LNCaP clone FGC (cell line): ENCODE measurements at regions not wholly inside any gene's neighbourhood (a gene's known extent, or its start where the extent isn't known, plus 50 kb on each side); places are given as distances from the start of the nearest gene placed in this dataset.

ENCODE experiments used
- DNase-seq: peaks from one replicate; pipeline ENCODE4 v3.0.0-alpha.2; 2011; ENCODE audit warnings: low read depth
- H3K4me3 ChIP-seq: 2 replicates; pipeline ENCODE4 v1.5.1; 2011; ENCODE audit warnings: mild to moderate bottlenecking, low read depth, low read length, control low read depth
- TF ChIP-seq, protein P1 (sequence below): IDR thresholded peaks from 2 replicates; pipeline ENCODE4 v1.5.1; 2012; ENCODE audit warnings: mild to moderate bottlenecking; ENCODE audit not compliant: control insufficient read depth, insufficient read depth; ENCODE audit errors: extremely low read depth

DNA sequence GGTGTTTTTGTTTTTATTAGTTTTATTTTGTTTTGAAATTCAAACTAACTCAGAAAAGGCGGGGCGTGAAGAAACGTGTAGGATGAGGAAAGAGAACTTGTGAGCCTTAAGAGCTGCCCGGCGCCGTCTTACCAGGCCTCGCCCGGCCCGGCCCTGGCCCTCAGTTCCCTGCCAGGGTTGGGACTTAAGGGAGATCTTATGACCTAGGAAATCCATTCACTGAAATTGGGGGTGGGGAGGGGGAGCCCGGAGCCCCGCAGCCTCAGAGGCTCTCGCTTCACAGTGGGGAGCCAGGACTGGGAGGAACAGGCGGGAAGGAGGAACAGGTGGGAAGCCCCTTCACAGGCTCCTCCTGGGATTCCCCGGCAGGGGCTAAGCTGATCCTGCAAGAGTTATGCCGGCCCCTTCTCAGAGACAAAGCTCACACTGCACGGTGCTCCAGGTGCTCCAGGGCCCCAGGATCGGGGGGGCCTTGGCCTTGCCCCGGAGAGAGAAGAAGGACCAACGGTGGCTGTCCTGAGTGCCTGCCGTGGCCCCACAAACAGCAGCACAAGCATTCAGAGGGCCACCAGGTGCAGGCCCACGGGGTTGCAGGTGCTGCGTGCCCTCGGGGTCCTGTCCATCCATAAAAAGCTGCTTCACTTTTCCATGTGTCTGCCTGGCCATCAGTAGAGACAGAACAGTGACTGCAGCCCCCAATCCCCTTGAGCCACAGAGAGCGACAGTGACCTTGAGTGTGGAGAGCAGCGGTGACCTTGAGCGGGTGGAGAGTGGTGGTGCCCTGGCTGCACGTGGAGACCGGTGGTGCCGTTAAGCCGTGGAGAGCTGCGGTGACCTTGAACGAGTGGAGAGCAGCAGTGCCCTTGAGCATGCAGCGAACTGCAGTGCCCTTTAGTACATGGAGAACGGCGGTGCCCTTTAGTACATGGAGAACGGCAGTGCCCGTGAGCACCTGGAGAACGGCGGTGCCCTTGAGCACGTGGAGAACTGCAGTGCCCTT lies 152.7 kb downstream of the DLL1 start:
- TF ChIP-seq, protein P1, sequence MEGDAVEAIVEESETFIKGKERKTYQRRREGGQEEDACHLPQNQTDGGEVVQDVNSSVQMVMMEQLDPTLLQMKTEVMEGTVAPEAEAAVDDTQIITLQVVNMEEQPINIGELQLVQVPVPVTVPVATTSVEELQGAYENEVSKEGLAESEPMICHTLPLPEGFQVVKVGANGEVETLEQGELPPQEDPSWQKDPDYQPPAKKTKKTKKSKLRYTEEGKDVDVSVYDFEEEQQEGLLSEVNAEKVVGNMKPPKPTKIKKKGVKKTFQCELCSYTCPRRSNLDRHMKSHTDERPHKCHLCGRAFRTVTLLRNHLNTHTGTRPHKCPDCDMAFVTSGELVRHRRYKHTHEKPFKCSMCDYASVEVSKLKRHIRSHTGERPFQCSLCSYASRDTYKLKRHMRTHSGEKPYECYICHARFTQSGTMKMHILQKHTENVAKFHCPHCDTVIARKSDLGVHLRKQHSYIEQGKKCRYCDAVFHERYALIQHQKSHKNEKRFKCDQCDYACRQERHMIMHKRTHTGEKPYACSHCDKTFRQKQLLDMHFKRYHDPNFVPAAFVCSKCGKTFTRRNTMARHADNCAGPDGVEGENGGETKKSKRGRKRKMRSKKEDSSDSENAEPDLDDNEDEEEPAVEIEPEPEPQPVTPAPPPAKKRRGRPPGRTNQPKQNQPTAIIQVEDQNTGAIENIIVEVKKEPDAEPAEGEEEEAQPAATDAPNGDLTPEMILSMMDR: no peak
- H3K4me3 ChIP-seq: no peak overlapping the region
- no peak for DNase-seq

DNA sequence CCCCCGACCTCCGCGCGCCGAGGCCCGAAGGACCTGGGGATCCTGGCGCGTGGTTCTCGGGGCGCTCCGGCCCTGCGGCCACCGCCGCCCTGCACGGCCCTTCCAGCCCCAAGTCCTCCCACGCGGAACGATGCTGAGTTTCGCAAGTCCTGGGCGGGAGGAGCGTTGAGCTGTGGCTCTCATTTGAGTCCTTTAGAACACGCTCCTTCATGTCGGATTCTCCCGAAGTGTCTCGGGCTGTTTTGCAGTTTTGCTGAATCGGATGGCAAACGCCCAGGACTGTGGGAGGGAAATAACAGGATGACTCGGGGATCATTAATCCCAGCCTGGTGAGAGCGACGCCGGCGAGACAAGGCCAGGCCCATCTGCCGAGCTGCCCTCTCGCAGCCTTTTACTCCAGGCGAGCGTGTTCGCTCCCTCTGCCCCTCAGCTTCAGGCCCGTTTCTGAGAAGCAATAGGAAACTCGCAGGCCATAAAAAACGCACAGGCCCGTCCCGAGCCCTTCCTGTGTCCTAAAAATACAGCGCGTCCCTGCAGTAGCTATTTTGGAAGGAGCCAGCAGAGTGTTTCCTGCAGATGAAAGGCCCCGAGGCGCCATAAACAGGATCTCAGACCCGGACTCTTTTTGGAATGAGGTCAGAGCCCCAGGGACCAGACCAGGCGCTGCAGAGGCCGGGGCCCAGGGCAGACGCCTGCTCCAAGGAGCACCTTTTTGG lies 153.5 kb downstream of the DLL1 start:
- no peak overlapping the region for H3K4me3 ChIP-seq
- DNase-seq: no peak
- TF ChIP-seq, protein P1: no peak

DNA sequence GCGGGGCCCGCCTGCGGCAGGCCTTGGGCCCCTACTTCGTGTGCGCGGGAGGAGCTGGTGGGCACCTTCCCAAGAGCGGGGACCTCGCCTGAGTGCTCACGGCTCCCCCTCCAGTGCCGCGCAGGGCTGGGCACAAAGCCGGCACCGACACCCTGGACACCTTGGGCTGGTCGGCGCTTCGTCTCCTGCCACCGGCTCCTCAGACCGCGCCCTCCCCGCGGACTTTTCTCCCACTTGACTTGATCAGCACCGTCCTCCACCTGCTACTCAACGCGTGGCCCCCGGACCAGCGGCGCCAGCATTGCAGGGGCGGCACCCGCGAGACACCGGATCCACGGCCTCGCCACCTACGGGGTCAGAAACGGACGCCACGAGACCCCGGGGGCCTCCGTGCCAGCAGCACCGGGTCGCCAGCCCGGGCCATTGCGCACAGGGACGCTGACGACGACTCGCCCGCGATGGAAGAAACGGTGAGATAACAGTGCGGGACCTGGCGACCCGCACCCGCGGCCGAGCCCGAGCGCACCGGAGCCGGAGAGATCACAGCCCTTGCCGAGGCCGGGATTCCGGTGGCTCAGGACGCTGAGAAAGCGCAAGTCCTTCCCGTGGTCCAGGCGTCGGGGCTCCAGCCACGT lies 154.2 kb downstream of the DLL1 start:
- no peak overlapping the region for H3K4me3 ChIP-seq
- TF ChIP-seq, protein P1: no peak
- no peak for DNase-seq

DNA sequence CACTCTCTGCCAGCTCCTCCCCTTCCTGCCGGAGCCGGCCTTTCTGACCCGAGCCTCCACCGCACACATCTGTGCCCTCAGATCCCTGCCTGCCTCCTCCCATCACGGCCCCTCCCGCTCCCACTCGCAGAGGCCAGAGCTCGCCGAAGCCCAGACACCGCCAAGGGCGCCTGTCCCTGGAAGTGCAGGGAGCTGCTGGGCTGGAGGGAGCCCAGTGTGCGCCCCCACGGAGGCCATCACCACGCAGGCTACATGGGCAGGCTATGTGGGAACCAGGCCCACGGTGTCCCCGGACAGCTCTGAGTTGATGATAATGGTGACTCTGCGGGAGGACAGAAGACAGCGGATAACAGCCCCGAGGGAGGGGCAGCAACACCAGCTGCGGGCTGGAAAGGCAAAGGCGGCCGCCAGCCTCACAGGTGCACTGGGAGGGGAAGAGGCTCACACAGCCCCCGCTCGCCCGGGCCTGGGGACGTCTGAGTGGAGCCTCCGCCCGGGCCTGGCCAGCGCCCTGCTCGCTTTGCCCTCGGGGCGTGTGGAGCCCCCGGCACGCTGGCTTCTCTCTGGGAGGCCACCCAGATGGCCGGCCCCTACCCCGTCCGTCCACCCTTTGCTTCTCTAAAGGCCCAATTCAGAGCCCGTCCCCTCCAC lies 154.9 kb downstream of the DLL1 start:
- no peak overlapping the region for H3K4me3 ChIP-seq
- TF ChIP-seq, protein P1: no peak
- no peak for DNase-seq

DNA sequence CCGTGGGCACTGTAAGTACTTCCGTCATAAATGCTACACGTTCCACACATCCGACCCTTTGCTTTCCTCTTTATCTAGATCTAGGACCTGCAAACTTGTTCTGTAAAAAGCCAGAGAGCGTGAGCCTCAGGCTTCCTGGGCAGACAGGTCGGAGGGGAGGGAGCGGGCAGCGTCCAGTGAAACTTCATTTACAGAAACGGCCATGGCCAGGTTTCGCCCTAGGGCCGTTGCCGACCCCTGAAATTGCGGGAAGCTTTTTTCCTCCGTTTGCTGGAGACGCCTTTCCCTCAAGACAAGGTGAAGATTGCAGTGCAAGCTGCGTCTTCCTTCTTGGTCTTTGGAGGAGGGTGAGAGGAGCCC lies 155.4 kb downstream of the DLL1 start:
- DNase-seq: no peak
- no peak overlapping the region for H3K4me3 ChIP-seq
- TF ChIP-seq, protein P1: no peak
